ENCODE measurements at regions not wholly inside any gene's neighbourhood (a gene's known extent, or its start where the extent isn't known, plus 50 kb on each side); places are given as distances from the start of the nearest gene placed in this dataset.

GRCh38 chr4:20041839-20042407 lies 209.8 kb upstream of the SLIT2 start:
- Histone ChIP-seq H3K9me3 (ENCODE audit: insufficient read depth, low read length) (no peaks in the 10 kb centered on the region), H3F3A (ENCODE audit: insufficient read depth) (no peaks in the 10 kb centered on the region), H3K4me2 (ENCODE audit: low read depth, low read length, poor library complexity, severe bottlenecking) (no peak overlapping the region), H2AFZ (ENCODE audit: low read depth, low read length, severe bottlenecking) (no peak overlapping the region), H3K27me3 (ENCODE audit: low read length) (no peaks in the 10 kb centered on the region), H3K9me2 (replicated peaks; ENCODE audit: insufficient read depth, low read length) (no peaks in the 10 kb centered on the region), H3K9ac (ENCODE audit: low read length) (no peak overlapping the region), H3K27ac (ENCODE audit: low read depth, low read length) (no peak overlapping the region), H3K4me3 (ENCODE audit: insufficient read depth, low read length, poor library complexity, severe bottlenecking) (no peak overlapping the region), H3K36me3 (ENCODE audit: low read length) (no peaks in the 10 kb centered on the region), H3K79me2 (ENCODE audit: insufficient read depth, low read length) (no peaks in the 10 kb centered on the region), H4K20me1 (ENCODE audit: low read depth, low read length) (no peaks in the 10 kb centered on the region)
- TF ChIP-seq EZH2phosphoT487 (conservative IDR thresholded peaks at IDR 0.05; ENCODE audit: low read length) (no peak), CTCF (IDR thresholded peaks at IDR 0.05; ENCODE audit: insufficient read depth, low read length, poor library complexity, severe bottlenecking) (no peak)

- Histone ChIP-seq H3K79me2 (ENCODE audit: insufficient read depth, low read length) (no peaks in the 10 kb centered on the region), H3K27ac (ENCODE audit: low read depth, low read length) (no peak overlapping the region), H3K9ac (ENCODE audit: low read length) (no peak overlapping the region), H3K4me3 (ENCODE audit: insufficient read depth, low read length, poor library complexity, severe bottlenecking) (no peak overlapping the region), H3K9me2 (replicated peaks; ENCODE audit: insufficient read depth, low read length) (no peaks in the 10 kb centered on the region), H3K36me3 (ENCODE audit: low read length) (no peaks in the 10 kb centered on the region), H3K9me3 (ENCODE audit: insufficient read depth, low read length) (no peaks in the 10 kb centered on the region), H3K27me3 (ENCODE audit: low read length) (no peaks in the 10 kb centered on the region), H3K4me2 (ENCODE audit: low read depth, low read length, poor library complexity, severe bottlenecking) (no peak overlapping the region), H4K20me1 (ENCODE audit: low read depth, low read length) (no peaks in the 10 kb centered on the region), H3F3A (ENCODE audit: insufficient read depth) (no peaks in the 10 kb centered on the region), H2AFZ (ENCODE audit: low read depth, low read length, severe bottlenecking) (no peak overlapping the region)
- TF ChIP-seq CTCF (IDR thresholded peaks at IDR 0.05; ENCODE audit: insufficient read depth, low read length, poor library complexity, severe bottlenecking) (no peak), EZH2phosphoT487 (conservative IDR thresholded peaks at IDR 0.05; ENCODE audit: low read length) (no peak)
Observed at GRCh38 chr4:20037745-20038144, 214.0 kb upstream of the SLIT2 start.

- Histone ChIP-seq H3K9ac (ENCODE audit: low read length) (no peak overlapping the region), H3K79me2 (ENCODE audit: insufficient read depth, low read length) (no peaks in the 10 kb centered on the region), H3K4me3 (ENCODE audit: insufficient read depth, low read length, poor library complexity, severe bottlenecking) (no peak overlapping the region), H3K4me2 (ENCODE audit: low read depth, low read length, poor library complexity, severe bottlenecking) (no peak overlapping the region), H3K36me3 (ENCODE audit: low read length) (no peaks in the 10 kb centered on the region), H3F3A (ENCODE audit: insufficient read depth) (no peaks in the 10 kb centered on the region), H3K27ac (ENCODE audit: low read depth, low read length) (no peak overlapping the region), H3K27me3 (ENCODE audit: low read length) (no peaks in the 10 kb centered on the region), H3K9me3 (ENCODE audit: insufficient read depth, low read length) (0 out of 2 replicates have a peak, but pooled peaks cover 1% of the 10 kb centered on the region), H4K20me1 (ENCODE audit: low read depth, low read length) (no peaks in the 10 kb centered on the region), H3K9me2 (replicated peaks; ENCODE audit: insufficient read depth, low read length) (no peaks in the 10 kb centered on the region), H2AFZ (ENCODE audit: low read depth, low read length, severe bottlenecking) (no peak overlapping the region)
- TF ChIP-seq EZH2phosphoT487 (conservative IDR thresholded peaks at IDR 0.05; ENCODE audit: low read length) (no peak), CTCF (IDR thresholded peaks at IDR 0.05; ENCODE audit: insufficient read depth, low read length, poor library complexity, severe bottlenecking) (no peak)
Observed at GRCh38 chr4:20030108-20030507, 221.6 kb upstream of the SLIT2 start.

Measured in SU-DHL-6 (cell line).